A549 (cell line): ENCODE measurements at regions not wholly inside any gene's neighbourhood (a gene's known extent, or its start where the extent isn't known, plus 50 kb on each side); places are given as distances from the start of the nearest gene placed in this dataset.

Experiments
- ATAC-seq, 2 experiments: fragments of 200-7000 bp in 1 of 2; fragments of >200 bp in 1 of 2; cut with Nextera tagmentation in 1 of 2; cut with Tn5 transposase in 1 of 2; 3 replicates each; pipeline versions ENCODE4 v1.8.0 to v1.9.1; 2018 to 2020; ENCODE audit warnings: mild to moderate bottlenecking in 1 of 2, moderate library complexity in 1 of 2
- CTCF ChIA-PET: fragments of 300-600 bp; sonication (Branson Sonifier 250); formaldehyde crosslinking; extraction: SDS; loops from one replicate; lab custom pipeline; 2021; ENCODE audit warnings: antibody characterized with exemption, inconsistent platforms; lab: Yijun Ruan, JAX
- POLR2A ChIA-PET: fragments of 350-600 bp; formaldehyde crosslinking; extraction: SDS; loops from one replicate; lab custom pipeline; 2021; ENCODE audit warnings: antibody characterized with exemption, inconsistent platforms; lab: Yijun Ruan, JAX
- DNase-seq, 2 experiments: peaks; one replicate each; pipeline versions ENCODE4 v3.0.0 to v3.0.0-alpha.2; 2011 to 2016; ENCODE audit warnings: low read depth in 1 of 2, low spot score in 1 of 2
- FAIRE-seq: peaks from 2 replicates; lab custom pipeline; 2011; peaks lifted over from hg19 to GRCh38; lab: Jason Lieb, UNC
- H3K27ac ChIP-seq, 2 experiments: fragments of >200 bp; sonication (Bioruptor Twin); formaldehyde crosslinking; 3 replicates each; pipeline ENCODE4 v1.5.1; 2016 to 2017
- H3K4me1 ChIP-seq: fragments of >200 bp; sonication (Bioruptor Twin); formaldehyde crosslinking; 3 replicates; pipeline ENCODE4 v1.6.1; 2016
- H3K4me2 ChIP-seq: fragments of >200 bp; sonication (Bioruptor Twin); formaldehyde crosslinking; 3 replicates; pipeline ENCODE4 v1.6.1; 2016
- H3K4me3 ChIP-seq: fragments of >200 bp; sonication (Bioruptor Twin); formaldehyde crosslinking; 3 replicates; pipeline ENCODE4 v1.5.1; 2016
- H3K9me3 ChIP-seq: fragments of >200 bp; sonication (Bioruptor Twin); formaldehyde crosslinking; 3 replicates; pipeline ENCODE4 v1.6.1; 2016
- CHD2 ChIP-seq: fragments of 150-350 bp; IDR thresholded peaks from 2 replicates; pipeline ENCODE4 v1.6.1; 2014; ENCODE audit warnings: low read length; ENCODE audit not compliant: partially characterized antibody
- FOSB ChIP-seq: fragments of 250-450 bp; sonication (Bioruptor Pico); IDR thresholded peaks from 2 replicates; pipeline ENCODE4 v1.5.0; 2020; ENCODE audit warnings: mild to moderate bottlenecking, moderate library complexity
- FOSL2 ChIP-seq, 2 experiments: fragments of 450-650 bp in 1 of 2; fragments of >200 bp in 1 of 2; sonication (Bioruptor Twin) in 1 of 2; formaldehyde crosslinking; IDR thresholded peaks; 2 replicates each; pipeline versions ENCODE4 v1.5.0 to v1.6.1; 2016 to 2020; ENCODE audit warnings: mild to moderate bottlenecking in 1 of 2, moderate library complexity in 1 of 2
- FOXS1 ChIP-seq: fragments of 250-450 bp; sonication (Bioruptor Pico); IDR thresholded peaks from 2 replicates; pipeline ENCODE4 v1.5.0; 2020; ENCODE audit warnings: mild to moderate bottlenecking, moderate library complexity
- HDAC2 ChIP-seq: fragments of 200-600 bp; sonication (generic); IDR thresholded peaks from 2 replicates; pipeline ENCODE4 v1.6.1; 2016
- HEYL ChIP-seq: fragments of 250-450 bp; sonication (Bioruptor Pico); IDR thresholded peaks from 2 replicates; pipeline ENCODE4 v1.8.0; 2021; ENCODE audit warnings: mild to moderate bottlenecking, moderate library complexity
- HOXA7 ChIP-seq: fragments of 250-450 bp; sonication (Bioruptor Pico); IDR thresholded peaks from 2 replicates; pipeline ENCODE4 v1.5.0; 2020; ENCODE audit warnings: mild to moderate bottlenecking, moderate library complexity
- JUN ChIP-seq, 2 experiments: fragments of >200 bp; sonication (Bioruptor Twin); formaldehyde crosslinking; IDR thresholded peaks; 2 replicates in 1 of 2; 3 replicates in 1 of 2; pipeline ENCODE4 v1.6.1; 2016 to 2017
- MAZ ChIP-seq: fragments of 150-350 bp; IDR thresholded peaks from 2 replicates; pipeline ENCODE4 v1.6.1; 2014; ENCODE audit warnings: antibody characterized with exemption, low read depth, low read length, borderline replicate concordance
- RARB ChIP-seq: fragments of 250-450 bp; sonication (Bioruptor Pico); IDR thresholded peaks from 2 replicates; pipeline ENCODE4 v1.8.0; 2021; ENCODE audit warnings: mild to moderate bottlenecking, moderate library complexity
- RCOR1 ChIP-seq: fragments of 150-350 bp; IDR thresholded peaks from 2 replicates; pipeline ENCODE4 v1.6.1; 2014; ENCODE audit warnings: antibody characterized with exemption, low read length, low read depth
- RFX5 ChIP-seq: fragments of 450-650 bp; IDR thresholded peaks from 2 replicates; pipeline ENCODE4 v1.7.1; 2014; ENCODE audit warnings: antibody characterized with exemption, mild to moderate bottlenecking, moderate library complexity
- SMC3 ChIP-seq: fragments of >200 bp; sonication (Bioruptor Twin); formaldehyde crosslinking; IDR thresholded peaks from 3 replicates; pipeline ENCODE4 v1.6.1; 2018; ENCODE audit warnings: inconsistent platforms
- TP53 ChIP-seq: fragments of 250-450 bp; sonication (Bioruptor Pico); IDR thresholded peaks from 2 replicates; pipeline ENCODE4 v1.5.0; 2021; ENCODE audit warnings: mild to moderate bottlenecking, moderate library complexity
- ZFP36 ChIP-seq: fragments of 450-650 bp; IDR thresholded peaks from 2 replicates; pipeline ENCODE4 v1.6.1; 2014; ENCODE audit warnings: borderline replicate concordance; ENCODE audit not compliant: partially characterized antibody
- ZNF302 ChIP-seq: fragments of 250-450 bp; sonication (Bioruptor Pico); IDR thresholded peaks from 2 replicates; pipeline ENCODE4 v1.9.0; 2021; ENCODE audit warnings: inconsistent platforms, mild to moderate bottlenecking, moderate library complexity
- WGBS: methylation state at CpG from one replicate; pipeline ENCODE4 v1.1.6; 2017; ENCODE audit errors: missing lambda C conversion rate; 5-methylcytosine and 5-hydroxymethylcytosine counted together
- TF ChIP-seq, protein P1 (sequence below): IDR thresholded peaks from 2 replicates; pipeline ENCODE4 v1.6.1; 2012; ENCODE audit warnings: low read depth, borderline replicate concordance
- TF ChIP-seq, protein P2 (sequence below): fragments of >200 bp; sonication (Bioruptor Twin); formaldehyde crosslinking; IDR thresholded peaks from 3 replicates; pipeline ENCODE4 v1.6.1; 2016
- TF ChIP-seq, protein P3 (sequence below): IDR thresholded peaks from 2 replicates; pipeline ENCODE4 v1.6.1; 2012
- TF ChIP-seq, protein P4 (sequence below): fragments of 250-450 bp; sonication (Bioruptor Pico); IDR thresholded peaks from 2 replicates; pipeline ENCODE4 v1.5.0; 2020; ENCODE audit warnings: low read depth, mild to moderate bottlenecking, moderate library complexity
- TF ChIP-seq, protein P5 (sequence below): fragments of >200 bp; sonication (Bioruptor Twin); formaldehyde crosslinking; IDR thresholded peaks from 3 replicates; pipeline ENCODE4 v1.5.1; 2016
- TF ChIP-seq, protein P6 (sequence below): fragments of 450-650 bp; IDR thresholded peaks from 2 replicates; pipeline ENCODE4 v1.6.1; 2014; ENCODE audit warnings: antibody characterized with exemption

DNA sequence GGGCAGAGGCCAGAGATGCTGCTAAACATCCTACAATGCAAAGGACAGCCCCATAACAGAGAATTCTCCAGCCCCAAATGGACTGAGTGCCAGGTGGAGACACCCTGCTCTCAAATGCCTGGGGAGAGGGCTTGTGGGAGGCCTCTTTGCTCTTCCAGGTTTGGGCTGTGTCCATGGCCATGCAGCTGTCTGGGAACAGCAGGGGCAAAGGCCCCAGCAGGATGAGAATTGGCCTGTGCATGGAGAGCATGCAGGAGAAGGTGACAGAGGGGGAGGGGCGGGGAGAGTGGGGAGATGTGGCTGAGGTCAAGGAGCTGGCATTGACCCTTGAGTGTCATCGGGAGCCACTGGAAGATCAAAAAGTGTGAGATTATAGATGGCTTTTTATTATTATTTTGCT, 111.5 kb upstream of the ERCC6L2 start:
- CTCF ChIA-PET = interaction anchor here (1.1 kb wide), 1 partner anchor 18 kb away, joined by 3 read pairs; no protein-coding TSS in a partner anchor
- WGBS = 60% methylated on average over 2 of the region's 2 CpGs
- ATAC-seq = no peak

DNA sequence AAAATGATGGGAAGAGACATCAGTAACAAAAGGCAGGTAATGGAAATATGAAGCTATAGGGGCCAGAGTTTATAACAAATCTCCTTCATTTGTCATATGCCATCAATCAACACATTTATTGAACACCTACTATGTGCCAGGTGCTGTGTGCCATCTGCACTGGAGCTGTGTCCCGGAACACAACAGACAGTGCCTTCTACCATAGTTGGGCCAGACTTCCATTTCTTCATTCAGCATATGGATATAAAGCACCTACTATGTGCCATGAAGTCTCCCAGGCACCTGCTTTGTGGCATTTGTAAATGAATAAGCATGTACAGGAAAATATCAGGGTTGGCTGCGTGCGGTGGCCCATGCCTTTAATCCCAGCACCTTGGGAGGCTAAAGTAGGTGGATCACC, 112.5 kb upstream of the ERCC6L2 start:
- ChIA-PET CTCF (interaction anchor here (1.1 kb wide), 1 partner anchor 17 kb away, joined by 3 read pairs; no protein-coding TSS in a partner anchor), POLR2A (no interaction called here)
- Histone ChIP-seq H3K9me3 (no peaks in the 10 kb centered on the region), H3K4me3 (no peak overlapping the region), H3K4me2 (no peak overlapping the region), H3K4me1 (no peaks in the 10 kb centered on the region), H3K27ac (no peak overlapping the region)
- no peak for TF ChIP-seq FOSL2 (IDR thresholded peaks at IDR 0.05)
- no peak for TF ChIP-seq FOSL2 (CRISPR knock-in tag; IDR thresholded peaks at IDR 0.05)
- no peak for TF ChIP-seq FOSB (CRISPR knock-in tag)
- no peak for TF ChIP-seq HEYL (CRISPR knock-in tag)
- TF ChIP-seq, protein P1, sequence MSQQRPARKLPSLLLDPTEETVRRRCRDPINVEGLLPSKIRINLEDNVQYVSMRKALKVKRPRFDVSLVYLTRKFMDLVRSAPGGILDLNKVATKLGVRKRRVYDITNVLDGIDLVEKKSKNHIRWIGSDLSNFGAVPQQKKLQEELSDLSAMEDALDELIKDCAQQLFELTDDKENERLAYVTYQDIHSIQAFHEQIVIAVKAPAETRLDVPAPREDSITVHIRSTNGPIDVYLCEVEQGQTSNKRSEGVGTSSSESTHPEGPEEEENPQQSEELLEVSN = no peak
- no peak for TF ChIP-seq RFX5
- TF ChIP-seq, protein P2, sequence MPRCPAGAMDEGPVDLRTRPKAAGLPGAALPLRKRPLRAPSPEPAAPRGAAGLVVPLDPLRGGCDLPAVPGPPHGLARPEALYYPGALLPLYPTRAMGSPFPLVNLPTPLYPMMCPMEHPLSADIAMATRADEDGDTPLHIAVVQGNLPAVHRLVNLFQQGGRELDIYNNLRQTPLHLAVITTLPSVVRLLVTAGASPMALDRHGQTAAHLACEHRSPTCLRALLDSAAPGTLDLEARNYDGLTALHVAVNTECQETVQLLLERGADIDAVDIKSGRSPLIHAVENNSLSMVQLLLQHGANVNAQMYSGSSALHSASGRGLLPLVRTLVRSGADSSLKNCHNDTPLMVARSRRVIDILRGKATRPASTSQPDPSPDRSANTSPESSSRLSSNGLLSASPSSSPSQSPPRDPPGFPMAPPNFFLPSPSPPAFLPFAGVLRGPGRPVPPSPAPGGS = no peak
- TF ChIP-seq, protein P3, sequence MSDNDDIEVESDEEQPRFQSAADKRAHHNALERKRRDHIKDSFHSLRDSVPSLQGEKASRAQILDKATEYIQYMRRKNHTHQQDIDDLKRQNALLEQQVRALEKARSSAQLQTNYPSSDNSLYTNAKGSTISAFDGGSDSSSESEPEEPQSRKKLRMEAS = no peak
- no peak for TF ChIP-seq HDAC2
- TF ChIP-seq, protein P4, sequence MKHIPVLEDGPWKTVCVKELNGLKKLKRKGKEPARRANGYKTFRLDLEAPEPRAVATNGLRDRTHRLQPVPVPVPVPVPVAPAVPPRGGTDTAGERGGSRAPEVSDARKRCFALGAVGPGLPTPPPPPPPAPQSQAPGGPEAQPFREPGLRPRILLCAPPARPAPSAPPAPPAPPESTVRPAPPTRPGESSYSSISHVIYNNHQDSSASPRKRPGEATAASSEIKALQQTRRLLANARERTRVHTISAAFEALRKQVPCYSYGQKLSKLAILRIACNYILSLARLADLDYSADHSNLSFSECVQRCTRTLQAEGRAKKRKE (CRISPR knock-in tag) = no peak
- TF ChIP-seq ZFP36 = no peak
- no peak for TF ChIP-seq JUN (IDR thresholded peaks at IDR 0.05)
- no peak for TF ChIP-seq RARB (CRISPR knock-in tag)
- TF ChIP-seq ZNF302 (CRISPR knock-in tag) = no peak
- no peak for FAIRE-seq
- no peak for ATAC-seq
- DNase-seq = no peak
- WGBS = 88% methylated on average over 3 of the region's 3 CpGs

More for the DNA sequence above, 111.5 kb upstream of the ERCC6L2 start:
- no peaks in the 10 kb centered on the region for H3K9me3 ChIP-seq
- H3K4me3 ChIP-seq = no peak overlapping the region
- no peaks in the 10 kb centered on the region for H3K4me1 ChIP-seq
- POLR2A ChIA-PET = no interaction called here
- no peak overlapping the region for H3K27ac ChIP-seq
- FAIRE-seq (no peak), DNase-seq (no peak)
- no peak overlapping the region for H3K4me2 ChIP-seq
- no peak for TF ChIP-seq CHD2
- TF ChIP-seq, protein P5, sequence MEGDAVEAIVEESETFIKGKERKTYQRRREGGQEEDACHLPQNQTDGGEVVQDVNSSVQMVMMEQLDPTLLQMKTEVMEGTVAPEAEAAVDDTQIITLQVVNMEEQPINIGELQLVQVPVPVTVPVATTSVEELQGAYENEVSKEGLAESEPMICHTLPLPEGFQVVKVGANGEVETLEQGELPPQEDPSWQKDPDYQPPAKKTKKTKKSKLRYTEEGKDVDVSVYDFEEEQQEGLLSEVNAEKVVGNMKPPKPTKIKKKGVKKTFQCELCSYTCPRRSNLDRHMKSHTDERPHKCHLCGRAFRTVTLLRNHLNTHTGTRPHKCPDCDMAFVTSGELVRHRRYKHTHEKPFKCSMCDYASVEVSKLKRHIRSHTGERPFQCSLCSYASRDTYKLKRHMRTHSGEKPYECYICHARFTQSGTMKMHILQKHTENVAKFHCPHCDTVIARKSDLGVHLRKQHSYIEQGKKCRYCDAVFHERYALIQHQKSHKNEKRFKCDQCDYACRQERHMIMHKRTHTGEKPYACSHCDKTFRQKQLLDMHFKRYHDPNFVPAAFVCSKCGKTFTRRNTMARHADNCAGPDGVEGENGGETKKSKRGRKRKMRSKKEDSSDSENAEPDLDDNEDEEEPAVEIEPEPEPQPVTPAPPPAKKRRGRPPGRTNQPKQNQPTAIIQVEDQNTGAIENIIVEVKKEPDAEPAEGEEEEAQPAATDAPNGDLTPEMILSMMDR = no peak
- TF ChIP-seq, all 56 proteins: peak for 0

DNA sequence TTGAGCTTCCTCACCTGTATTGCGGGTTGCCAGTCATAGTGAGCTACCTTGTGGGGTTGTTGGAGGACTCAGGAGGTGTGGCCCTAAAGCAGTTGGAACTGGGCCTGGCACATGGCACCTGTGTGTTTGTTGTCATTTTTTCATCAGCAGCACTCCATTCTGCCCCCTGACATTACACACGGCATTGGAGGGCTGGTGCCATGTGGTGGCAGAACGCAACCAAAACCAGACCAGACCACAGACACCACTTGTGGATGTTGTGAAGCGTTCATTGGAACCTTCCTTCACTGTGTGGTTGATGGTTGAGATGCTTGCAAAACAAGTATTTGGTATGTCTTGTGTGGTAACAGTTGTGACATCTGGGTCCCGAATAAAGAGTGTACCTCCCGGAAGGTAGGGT, 113.2 kb upstream of the ERCC6L2 start:
- Histone ChIP-seq H3K27ac (no peak overlapping the region), H3K4me1 (no peaks in the 10 kb centered on the region), H3K4me2 (no peak overlapping the region), H3K9me3 (no peaks in the 10 kb centered on the region), H3K4me3 (no peak overlapping the region)
- ChIA-PET POLR2A (no interaction called here), CTCF (no interaction called here)
- ATAC-seq (no peak), DNase-seq (no peak), FAIRE-seq (no peak)
- TF ChIP-seq FOXS1 (CRISPR knock-in tag) = no peak
- TF ChIP-seq, protein P6, sequence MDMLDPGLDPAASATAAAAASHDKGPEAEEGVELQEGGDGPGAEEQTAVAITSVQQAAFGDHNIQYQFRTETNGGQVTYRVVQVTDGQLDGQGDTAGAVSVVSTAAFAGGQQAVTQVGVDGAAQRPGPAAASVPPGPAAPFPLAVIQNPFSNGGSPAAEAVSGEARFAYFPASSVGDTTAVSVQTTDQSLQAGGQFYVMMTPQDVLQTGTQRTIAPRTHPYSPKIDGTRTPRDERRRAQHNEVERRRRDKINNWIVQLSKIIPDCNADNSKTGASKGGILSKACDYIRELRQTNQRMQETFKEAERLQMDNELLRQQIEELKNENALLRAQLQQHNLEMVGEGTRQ = no peak
- no peak for TF ChIP-seq SMC3
- TF ChIP-seq MAZ = no peak
- TF ChIP-seq HOXA7 (CRISPR knock-in tag) = no peak
- no peak for TF ChIP-seq TP53 (CRISPR knock-in tag)
- no peak for TF ChIP-seq RCOR1
- TF ChIP-seq, protein P3 = no peak
- TF ChIP-seq, protein P4 (CRISPR knock-in tag) = no peak
- WGBS = 91% methylated on average over 6 of the region's 6 CpGs
